Vagina (tissue), 2 donors: ENCODE measurements at regions not wholly inside any gene's neighbourhood (a gene's known extent, or its start where the extent isn't known, plus 50 kb on each side); places are given as distances from the start of the nearest gene placed in this dataset.

Source experiments
- CTCF ChIP-seq, 3 experiments: fragments of 450-650 bp in 2 of 3; fragments of 200-600 bp in 1 of 3; sonication (generic) in 1 of 3; IDR thresholded peaks; one replicate each; pipeline ENCODE4 v1.5.1; 2017 to 2019; ENCODE audit warnings: antibody characterized with exemption in 3 of 3, mild to moderate bottlenecking in 2 of 3, moderate library complexity in 2 of 3
- POLR2A ChIP-seq, 2 donors: fragments of 450-650 bp; IDR thresholded peaks; one replicate each; pipeline ENCODE4 v1.6.1; 2017; ENCODE audit warnings: antibody characterized with exemption in 2 of 2, mild to moderate bottlenecking in 2 of 2, moderate library complexity in 2 of 2
- POLR2AphosphoS5 ChIP-seq, 2 donors: sonication (generic); formaldehyde crosslinking; IDR thresholded peaks; one replicate each; pipeline ENCODE4 v1.9.0; 2017; ENCODE audit warnings: antibody characterized with exemption in 2 of 2, mild to moderate bottlenecking in 2 of 2, low read depth in 1 of 2; ENCODE audit not compliant: insufficient read depth in 1 of 2

GRCh38 chr2:223109341-223109740, 57.4 kb downstream of the KCNE4 start:
- TF ChIP-seq CTCF (IDR thresholded peaks at IDR 0.05) (no peak), POLR2AphosphoS5 (IDR thresholded peaks at IDR 0.05; ENCODE audit: insufficient read depth in 1 of 2, low read depth in 1 of 2) (no peak), POLR2A (IDR thresholded peaks at IDR 0.05) (no peak)
